B cell (primary cell): ENCODE measurements at regions not wholly inside any gene's neighbourhood (a gene's known extent, or its start where the extent isn't known, plus 50 kb on each side); places are given as distances from the start of the nearest gene placed in this dataset.

Source experiments
- ATAC-seq: fragments of 200-7000 bp; cut with Tn5 transposase; one replicate; pipeline ENCODE4 v1.10.0; 2021; ENCODE audit warnings: low read depth, mild to moderate bottlenecking, moderate number of reproducible peaks, moderate library complexity
- CTCF ChIA-PET: fragments of 350-600 bp; sonication (Branson Sonifier 250); formaldehyde crosslinking; loops from one replicate; lab custom pipeline; 2021; ENCODE audit warnings: antibody characterized with exemption, inconsistent platforms; lab: Charles Lee
- POLR2A ChIA-PET: fragments of 350-600 bp; sonication (Branson Sonifier 250); formaldehyde crosslinking; loops from one replicate; lab custom pipeline; 2021; ENCODE audit warnings: antibody characterized with exemption; lab: Charles Lee
- DNase-seq: peaks from one replicate; pipeline ENCODE4 v3.0.0; 2013
- H2AFZ ChIP-seq: 2 replicates; pipeline ENCODE4 v1.6.1; 2012; ENCODE audit warnings: mild to moderate bottlenecking, low read depth, low read length; ENCODE audit not compliant: insufficient read depth, poor library complexity, severe bottlenecking
- H3K27ac ChIP-seq, 2 donors: 1 replicate in 1 of 2; 2 replicates in 1 of 2; pipeline ENCODE4 v1.5.1; 2012 to 2013; ENCODE audit warnings: low read length in 2 of 2, mild to moderate bottlenecking in 2 of 2, moderate library complexity in 1 of 2
- H3K27me3 ChIP-seq, 4 experiments: fragments of 200-600 bp in 1 of 4; sonication (generic) in 1 of 4; replicated peaks in 1 of 4; 1 replicate in 2 of 4; 2 replicates in 2 of 4; pipeline versions ENCODE4 v1.6.1 to v1.7.0; 2013 to 2016; ENCODE audit warnings: low read length in 3 of 4, mild to moderate bottlenecking in 2 of 4, mixed read lengths in 1 of 4, moderate library complexity in 1 of 4; ENCODE audit not compliant: insufficient read depth in 4 of 4, control insufficient read depth in 3 of 4; ENCODE audit errors: control extremely low read depth in 1 of 4
- H3K36me3 ChIP-seq, 2 experiments: replicated peaks in 1 of 2; 1 replicate in 1 of 2; 2 replicates in 1 of 2; pipeline versions ENCODE4 v1.6.1 to v1.7.1; 2013; ENCODE audit warnings: low read length in 1 of 2; ENCODE audit not compliant: insufficient read depth in 2 of 2, control insufficient read depth in 1 of 2; ENCODE audit errors: control extremely low read depth in 1 of 2, extremely low read depth in 1 of 2
- H3K4me1 ChIP-seq, 2 donors: fragments of 200-600 bp in 1 of 2; sonication (generic) in 1 of 2; 1 replicate in 1 of 2; 2 replicates in 1 of 2; pipeline versions ENCODE4 v1.5.1 to v1.6.1; 2013 to 2017; ENCODE audit warnings: low read length in 2 of 2; ENCODE audit not compliant: control insufficient read depth in 2 of 2, insufficient read depth in 2 of 2
- H3K4me2 ChIP-seq: replicated peaks from 2 replicates; pipeline ENCODE3; 2012; ENCODE audit warnings: mild to moderate bottlenecking, low read depth, low read length; ENCODE audit not compliant: poor library complexity, severe bottlenecking
- H3K4me3 ChIP-seq, 5 experiments: fragments of 200-600 bp in 1 of 5; sonication (generic) in 1 of 5; 1 replicate in 3 of 5; 2 replicates in 2 of 5; pipeline versions ENCODE4 v1.5.1 to v1.7.0; 2011 to 2016; ENCODE audit warnings: low read length in 4 of 5, mild to moderate bottlenecking in 4 of 5, low read depth in 2 of 5, control low read depth in 1 of 5, moderate library complexity in 1 of 5; ENCODE audit not compliant: insufficient read depth in 1 of 5; ENCODE audit errors: control extremely low read depth in 1 of 5, extremely low read depth in 1 of 5
- H3K79me2 ChIP-seq: fragments of 200-600 bp; sonication (generic); one replicate; pipeline ENCODE4 v1.6.0; 2016; ENCODE audit warnings: low read length; ENCODE audit not compliant: control insufficient read depth, insufficient read depth
- H3K9ac ChIP-seq: fragments of 200-600 bp; sonication (generic); 2 replicates; pipeline ENCODE4 v1.6.1; 2017; ENCODE audit warnings: mild to moderate bottlenecking, low read length, moderate library complexity
- H3K9me3 ChIP-seq, 3 donors: one replicate each; pipeline versions ENCODE4 v1.6.1 to v1.7.1; 2013; ENCODE audit warnings: low read length in 2 of 3; ENCODE audit not compliant: control insufficient read depth in 2 of 3, insufficient read depth in 1 of 3; ENCODE audit errors: control extremely low read depth in 1 of 3
- H4K20me1 ChIP-seq: 2 replicates; pipeline ENCODE4 v1.6.0; 2012; ENCODE audit warnings: mild to moderate bottlenecking, low read length; ENCODE audit not compliant: insufficient read depth, control insufficient read depth, poor library complexity, severe bottlenecking
- H3K27ac Mint-ChIP-seq: one replicate; pipeline ENCODE4 v1.8.0; 2021; ENCODE audit warnings: mixed read lengths
- H3K27me3 Mint-ChIP-seq: one replicate; pipeline ENCODE4 v1.8.0; 2021; ENCODE audit warnings: mixed read lengths
- H3K4me1 Mint-ChIP-seq: one replicate; pipeline ENCODE4 v1.8.0; 2021; ENCODE audit warnings: mixed read lengths
- H3K4me3 Mint-ChIP-seq: one replicate; pipeline ENCODE4 v1.8.0; 2021; ENCODE audit warnings: mixed read lengths
- H3K9me3 Mint-ChIP-seq: one replicate; pipeline ENCODE4 v1.8.0; 2022; ENCODE audit warnings: mixed read lengths; ENCODE audit not compliant: insufficient read depth
- CTCF ChIP-seq: fragments of 200-600 bp; IDR thresholded peaks from one replicate; pipeline ENCODE4 v1.8.0; 2022; ENCODE audit warnings: antibody characterized with exemption, mild to moderate bottlenecking
- EZH2 ChIP-seq: IDR thresholded peaks from 2 replicates; pipeline ENCODE4 v1.6.1; 2012; ENCODE audit warnings: borderline replicate concordance, low read depth, mild to moderate bottlenecking, moderate library complexity, low read length; ENCODE audit not compliant: insufficient read depth, poor library complexity, severe bottlenecking
- WGBS: methylation state at CpG from one replicate; pipeline ENCODE4 v1.1.5; 2013; ENCODE audit warnings: missing lambda C conversion rate; ENCODE audit not compliant: insufficient coverage; 5-methylcytosine and 5-hydroxymethylcytosine counted together
- intact Hi-C: fragments of 100-400 bp; cut with micrococcal nuclease; formaldehyde crosslinking; loops from one replicate; pipeline ENCODE4 v1.10.0; 2022

- intact Hi-C loops = no loop called here
- H3K4me1 Mint-ChIP-seq = no peaks in the 10 kb centered on the region
- POLR2A ChIA-PET = no interaction called here
- H3K9me3 Mint-ChIP-seq = peaks cover 5% of the 10 kb centered on the region
- ATAC-seq (no peak), DNase-seq (no peak)
- Histone ChIP-seq H3K4me3 (no peak overlapping the region), H3K4me2 (no peak overlapping the region), H3K36me3 (no peaks in the 10 kb centered on the region), H3K27ac (no peak overlapping the region), H2AFZ (no peak overlapping the region), H4K20me1 (no peaks in the 10 kb centered on the region), H3K9me3 (peaks cover 0 to 3% (median 0%) of the 10 kb centered on the region in 3 donors), H3K27me3 (no peaks in the 10 kb centered on the region), H3K4me1 (no peaks in the 10 kb centered on the region), H3K79me2 (no peaks in the 10 kb centered on the region), H3K9ac (no peak overlapping the region)
- CTCF ChIA-PET = no interaction called here
- H3K4me3 Mint-ChIP-seq = no peak overlapping the region
- no peak overlapping the region for H3K27ac Mint-ChIP-seq
- TF ChIP-seq EZH2 (no peak), CTCF (no peak)
- H3K27me3 Mint-ChIP-seq = no peaks in the 10 kb centered on the region
These were observed 448.3 kb downstream of the CDH2 start for GRCh38 chr18:27728659-27729058.

DNA sequence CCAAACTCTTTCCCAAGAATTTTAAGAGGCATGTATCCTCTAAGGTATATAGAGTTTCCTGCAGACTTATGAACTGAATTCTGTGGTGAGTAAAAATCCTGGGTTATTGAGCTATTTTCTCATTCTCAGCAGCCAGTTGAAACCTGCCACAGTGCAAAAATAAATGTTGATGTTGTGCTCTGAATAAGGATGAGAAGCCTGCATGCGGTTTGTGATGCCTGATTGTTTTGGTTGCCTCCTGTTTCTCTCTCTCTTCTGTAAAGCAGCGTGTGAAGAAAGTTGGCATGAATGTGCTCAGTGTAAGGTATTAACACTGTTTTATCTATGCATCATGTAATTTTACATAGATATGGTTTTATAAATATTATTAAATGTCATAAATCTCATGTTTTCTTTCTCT, 452.6 kb downstream of the CDH2 start:
- Histone ChIP-seq H3K4me3 (no peak overlapping the region), H3K36me3 (no peaks in the 10 kb centered on the region), H4K20me1 (no peaks in the 10 kb centered on the region), H3K27ac (no peak overlapping the region), H3K4me1 (no peaks in the 10 kb centered on the region), H2AFZ (no peak overlapping the region), H3K9me3 (peaks cover 0 to 3% (median 1%) of the 10 kb centered on the region in 3 donors), H3K27me3 (no peaks in the 10 kb centered on the region), H3K9ac (no peak overlapping the region), H3K4me2 (no peak overlapping the region), H3K79me2 (no peaks in the 10 kb centered on the region)
- DNase-seq (no peak), ATAC-seq (no peak)
- intact Hi-C loops = no loop called here
- no CpG with 5 or more reads among the region's 2 CpGs for WGBS
- ChIA-PET POLR2A (no interaction called here), CTCF (no interaction called here)
- H3K9me3 Mint-ChIP-seq = peaks cover 5% of the 10 kb centered on the region
- no peak overlapping the region for H3K27ac Mint-ChIP-seq
- H3K27me3 Mint-ChIP-seq = no peaks in the 10 kb centered on the region
- H3K4me1 Mint-ChIP-seq = no peaks in the 10 kb centered on the region
- TF ChIP-seq CTCF (no peak), EZH2 (no peak)
- no peak overlapping the region for H3K4me3 Mint-ChIP-seq
